OCI-LY1 (cell line): ENCODE measurements at regions not wholly inside any gene's neighbourhood (a gene's known extent, or its start where the extent isn't known, plus 50 kb on each side); places are given as distances from the start of the nearest gene placed in this dataset.

ENCODE experiments used
- CTCF ChIP-seq: fragments of 200-600 bp; sonication (generic), shearing (Covaris generic); IDR thresholded peaks from 2 replicates; pipeline ENCODE4 v1.5.1; 2017; ENCODE audit warnings: mild to moderate bottlenecking, antibody characterized with exemption, low read length, moderate library complexity, mixed read lengths
- EZH2 ChIP-seq: fragments of 200-600 bp; sonication (generic), shearing (Covaris generic); IDR thresholded peaks from 2 replicates; pipeline ENCODE4 v1.8.0; 2017; ENCODE audit warnings: borderline replicate concordance, mixed run types, mild to moderate bottlenecking, antibody characterized with exemption, low read length, moderate library complexity, mixed read lengths

- no peak for TF ChIP-seq CTCF
- no peak for TF ChIP-seq EZH2
These were observed 886.5 kb upstream of the LRRC4C start for GRCh38 chr11:42345933-42346332.
